ENCODE measurements at regions not wholly inside any gene's neighbourhood (a gene's known extent, or its start where the extent isn't known, plus 50 kb on each side); places are given as distances from the start of the nearest gene placed in this dataset.

DNA sequence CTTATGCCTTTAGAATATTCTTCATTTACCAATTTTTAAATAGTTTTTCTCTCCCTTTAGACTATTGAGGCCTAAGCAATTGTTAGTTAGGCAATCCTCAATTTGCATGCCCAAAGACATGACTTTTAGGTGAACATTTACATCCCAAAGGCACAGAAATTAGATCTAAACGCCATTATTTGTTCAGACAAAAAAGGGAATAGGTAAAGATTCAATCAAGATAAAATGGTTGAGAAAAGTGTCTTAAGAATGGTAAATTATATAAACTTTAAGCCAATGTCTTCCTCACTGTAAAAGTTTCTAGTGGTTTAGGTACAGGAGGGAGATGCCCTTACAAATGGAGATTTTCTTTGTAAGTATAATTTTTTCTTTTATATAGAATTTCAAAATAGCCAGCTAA, 50.2 kb upstream of the MME start:
- no peak overlapping the region for H4K8ac ChIP-seq (ENCODE audit: low read depth, low read length)
- no peak overlapping the region for H2BK15ac ChIP-seq (replicated peaks; ENCODE audit: low read depth)
- no CpG with 5 or more reads among the region's 1 CpG for WGBS (ENCODE audit: extremely low coverage, insufficient coverage, low lambda C conversion rate)
- H3K27ac ChIP-seq (ENCODE audit: low read depth, low read length) = no peak overlapping the region
- H3K79me2 ChIP-seq (ENCODE audit: control insufficient read depth, insufficient read depth, low read length) = no peaks in the 10 kb centered on the region
- no peak overlapping the region for H3K4ac ChIP-seq (ENCODE audit: low read depth, low read length)
- no peaks in the 10 kb centered on the region for H3K79me1 ChIP-seq (ENCODE audit: low read length)
- no peak overlapping the region for H2BK120ac ChIP-seq (ENCODE audit: low read depth, low read length)
- no peak overlapping the region for H4K5ac ChIP-seq (ENCODE audit: low read length)
- H3K23ac ChIP-seq (ENCODE audit: low read length) = no peak overlapping the region
- no peak overlapping the region for H3K9ac ChIP-seq (ENCODE audit: low read length)
- no peak overlapping the region for H2AK5ac ChIP-seq (ENCODE audit: low read length)
- no peaks in the 10 kb centered on the region for H3K36me3 ChIP-seq (ENCODE audit: control insufficient read depth, insufficient read depth, low read length)
- no peak overlapping the region for H3K18ac ChIP-seq (ENCODE audit: low read length)
- H3K56ac ChIP-seq (ENCODE audit: low read length) = no peak overlapping the region
- H3K4me3 ChIP-seq (ENCODE audit: low read length) = no peak overlapping the region
- no peaks in the 10 kb centered on the region for H3K27me3 ChIP-seq (ENCODE audit: insufficient read depth, low read length, poor library complexity)
- DNase-seq = no peak
- H2BK5ac ChIP-seq (ENCODE audit: low read length) = no peak overlapping the region
- H3K4me2 ChIP-seq (ENCODE audit: low read length) = no peak overlapping the region
- H3K4me1 ChIP-seq (ENCODE audit: control insufficient read depth, low read depth, low read length) = no peaks in the 10 kb centered on the region

DNA sequence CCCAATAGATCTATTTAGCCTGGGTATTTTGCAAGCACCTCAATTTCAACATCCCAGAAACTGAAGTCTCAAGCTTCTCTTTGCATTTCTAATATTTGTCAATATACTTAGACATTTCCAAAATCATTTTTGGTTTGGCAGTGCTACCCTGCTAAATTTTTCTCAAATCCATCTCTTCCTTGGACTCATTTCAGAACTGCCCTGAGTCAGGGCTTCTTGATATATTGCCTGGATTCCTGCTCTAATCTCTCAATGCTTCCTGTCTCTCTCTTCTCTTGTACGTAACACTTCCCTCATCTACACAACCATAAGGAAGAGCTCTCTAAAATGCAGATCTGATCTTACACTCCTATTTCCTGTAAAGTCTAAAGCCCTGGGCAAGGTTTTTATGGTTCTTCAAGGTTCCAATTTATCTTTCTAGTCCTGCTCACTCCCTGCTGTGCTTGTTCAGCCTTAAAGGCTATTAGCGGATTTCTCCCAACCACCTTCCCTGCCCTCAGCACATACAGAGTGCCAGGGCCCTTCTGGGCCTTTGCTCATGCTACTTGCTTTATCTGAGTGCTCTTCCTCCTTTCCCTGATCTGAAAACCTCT, 53.0 kb upstream of the MME start:
- Histone ChIP-seq H3K4me1 (ENCODE audit: control insufficient read depth, low read depth, low read length) (no peaks in the 10 kb centered on the region), H3K9ac (ENCODE audit: low read length) (no peak overlapping the region), H3K79me1 (ENCODE audit: low read length) (no peaks in the 10 kb centered on the region), H3K27ac (ENCODE audit: low read depth, low read length) (no peak overlapping the region), H4K8ac (ENCODE audit: low read depth, low read length) (no peak overlapping the region), H2BK5ac (ENCODE audit: low read length) (no peak overlapping the region), H3K4ac (ENCODE audit: low read depth, low read length) (no peak overlapping the region), H3K23ac (ENCODE audit: low read length) (no peak overlapping the region), H3K56ac (ENCODE audit: low read length) (no peak overlapping the region), H2AK5ac (ENCODE audit: low read length) (no peak overlapping the region), H3K18ac (ENCODE audit: low read length) (no peak overlapping the region), H3K79me2 (ENCODE audit: control insufficient read depth, insufficient read depth, low read length) (no peaks in the 10 kb centered on the region), H3K36me3 (ENCODE audit: control insufficient read depth, insufficient read depth, low read length) (no peaks in the 10 kb centered on the region), H3K4me3 (ENCODE audit: low read length) (no peak overlapping the region), H3K4me2 (ENCODE audit: low read length) (no peak overlapping the region), H2BK120ac (ENCODE audit: low read depth, low read length) (no peak overlapping the region), H4K5ac (ENCODE audit: low read length) (no peak overlapping the region), H3K27me3 (ENCODE audit: insufficient read depth, low read length, poor library complexity) (no peaks in the 10 kb centered on the region), H2BK15ac (replicated peaks; ENCODE audit: low read depth) (no peak overlapping the region)
- no CpG with 5 or more reads among the region's 2 CpGs for WGBS (ENCODE audit: extremely low coverage, insufficient coverage, low lambda C conversion rate)
- peak; percentile 54 for DNase-seq

DNA sequence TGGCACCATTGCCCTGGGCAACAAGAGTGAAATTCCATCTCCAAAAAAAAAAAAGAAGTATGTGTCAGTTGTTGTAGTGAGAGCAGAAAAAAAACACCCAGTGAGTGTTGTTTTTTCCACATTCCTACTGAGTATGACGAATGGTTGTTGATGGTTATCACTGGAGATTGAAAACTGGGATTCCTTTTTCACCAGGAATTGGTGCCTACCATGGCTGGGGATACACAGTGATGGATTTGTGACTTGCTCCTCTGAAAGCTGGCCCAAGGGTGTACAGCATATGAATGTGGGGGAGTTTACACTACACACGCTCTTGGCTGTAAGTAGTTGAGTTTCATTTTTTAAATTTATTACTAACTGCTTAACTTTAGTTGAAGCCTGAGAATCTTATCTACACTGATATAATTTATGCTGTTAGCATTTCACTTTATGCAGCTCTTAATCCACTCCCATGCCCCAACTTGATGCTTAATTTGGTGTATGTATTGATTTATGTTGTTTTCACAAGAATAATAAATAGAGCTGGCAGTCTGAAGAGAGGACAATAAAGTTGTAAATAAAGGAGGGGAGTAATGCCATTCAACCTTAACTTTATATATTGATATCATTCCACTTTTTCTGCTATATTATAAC, 56.0 kb upstream of the MME start:
- Histone ChIP-seq H3K79me2 (ENCODE audit: control insufficient read depth, insufficient read depth, low read length) (no peaks in the 10 kb centered on the region), H3K9ac (ENCODE audit: low read length) (no peak overlapping the region), H4K8ac (ENCODE audit: low read depth, low read length) (no peak overlapping the region), H3K4me1 (ENCODE audit: control insufficient read depth, low read depth, low read length) (no peaks in the 10 kb centered on the region), H3K4me2 (ENCODE audit: low read length) (no peak overlapping the region), H3K18ac (ENCODE audit: low read length) (no peak overlapping the region), H2BK5ac (ENCODE audit: low read length) (no peak overlapping the region), H3K4ac (ENCODE audit: low read depth, low read length) (no peak overlapping the region), H2BK15ac (replicated peaks; ENCODE audit: low read depth) (no peak overlapping the region), H3K27me3 (ENCODE audit: insufficient read depth, low read length, poor library complexity) (no peaks in the 10 kb centered on the region), H3K4me3 (ENCODE audit: low read length) (no peak overlapping the region), H3K56ac (ENCODE audit: low read length) (no peak overlapping the region), H3K23ac (ENCODE audit: low read length) (no peak overlapping the region), H2AK5ac (ENCODE audit: low read length) (no peak overlapping the region), H4K5ac (ENCODE audit: low read length) (no peak overlapping the region), H3K27ac (ENCODE audit: low read depth, low read length) (no peak overlapping the region), H3K79me1 (ENCODE audit: low read length) (no peaks in the 10 kb centered on the region), H3K36me3 (ENCODE audit: control insufficient read depth, insufficient read depth, low read length) (no peaks in the 10 kb centered on the region), H2BK120ac (ENCODE audit: low read depth, low read length) (peak overlapping the region; percentile 45)
- WGBS (ENCODE audit: extremely low coverage, insufficient coverage, low lambda C conversion rate) = no CpG with 5 or more reads among the region's 2 CpGs
- peak; percentile 26 for DNase-seq

DNA sequence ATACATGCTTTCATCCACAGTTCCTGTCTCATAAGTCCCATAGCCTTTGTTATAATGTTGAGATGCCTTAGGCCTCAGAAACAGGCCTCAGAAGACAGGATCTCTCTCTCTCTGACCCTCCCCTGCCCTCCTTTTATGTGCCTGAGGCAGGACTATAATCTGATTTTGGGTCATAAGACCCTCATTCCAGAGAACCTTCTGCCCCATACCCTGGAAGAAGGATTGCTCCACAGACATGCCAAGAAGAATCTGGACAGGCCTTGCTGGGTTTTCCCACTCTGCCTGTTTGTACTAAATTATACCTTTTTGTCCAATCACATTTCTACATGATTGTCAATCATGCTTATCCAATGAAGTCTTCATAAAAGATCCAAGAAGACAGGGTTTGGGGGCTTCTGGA, 57.2 kb upstream of the MME start:
- Histone ChIP-seq H3K27ac (ENCODE audit: low read depth, low read length) (no peak overlapping the region), H3K79me1 (ENCODE audit: low read length) (no peaks in the 10 kb centered on the region), H3K36me3 (ENCODE audit: control insufficient read depth, insufficient read depth, low read length) (no peaks in the 10 kb centered on the region), H2BK120ac (ENCODE audit: low read depth, low read length) (no peak overlapping the region), H2BK15ac (replicated peaks; ENCODE audit: low read depth) (no peak overlapping the region), H3K23ac (ENCODE audit: low read length) (no peak overlapping the region), H3K56ac (ENCODE audit: low read length) (no peak overlapping the region), H3K4me3 (ENCODE audit: low read length) (no peak overlapping the region), H3K18ac (ENCODE audit: low read length) (no peak overlapping the region), H4K8ac (ENCODE audit: low read depth, low read length) (no peak overlapping the region), H3K4me2 (ENCODE audit: low read length) (no peak overlapping the region), H2AK5ac (ENCODE audit: low read length) (no peak overlapping the region), H3K9ac (ENCODE audit: low read length) (no peak overlapping the region), H4K5ac (ENCODE audit: low read length) (no peak overlapping the region), H3K27me3 (ENCODE audit: insufficient read depth, low read length, poor library complexity) (no peaks in the 10 kb centered on the region), H2BK5ac (ENCODE audit: low read length) (no peak overlapping the region), H3K4ac (ENCODE audit: low read depth, low read length) (peak overlapping the region; percentile 36), H3K4me1 (ENCODE audit: control insufficient read depth, low read depth, low read length) (peaks cover 3% of the 10 kb centered on the region), H3K79me2 (ENCODE audit: control insufficient read depth, insufficient read depth, low read length) (no peaks in the 10 kb centered on the region)
- no peak for DNase-seq

DNA sequence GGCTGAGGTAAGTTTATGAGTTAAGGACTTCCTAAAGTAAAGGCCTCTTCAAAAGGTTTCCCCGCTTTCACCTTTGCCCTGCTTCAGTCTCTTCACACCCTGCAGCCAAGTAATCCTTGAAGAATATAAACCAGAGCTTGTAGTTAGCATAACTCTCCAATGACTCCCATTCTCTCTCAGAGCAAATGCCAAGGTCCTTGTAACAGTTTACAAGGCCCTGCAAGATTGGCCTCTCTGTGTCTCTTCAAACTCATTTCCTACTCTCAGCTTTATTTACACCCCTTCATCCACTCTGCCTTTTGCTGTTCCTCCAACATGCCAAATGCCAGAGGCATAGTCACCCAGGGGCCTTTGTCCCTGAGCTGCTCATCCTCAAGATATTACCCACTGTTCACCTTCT, 60.5 kb upstream of the MME start:
- Histone ChIP-seq H3K4me2 (ENCODE audit: low read length) (no peak overlapping the region), H2AK5ac (ENCODE audit: low read length) (no peak overlapping the region), H3K56ac (ENCODE audit: low read length) (no peak overlapping the region), H3K9ac (ENCODE audit: low read length) (no peak overlapping the region), H3K27me3 (ENCODE audit: insufficient read depth, low read length, poor library complexity) (no peaks in the 10 kb centered on the region), H2BK15ac (replicated peaks; ENCODE audit: low read depth) (no peak overlapping the region), H3K79me2 (ENCODE audit: control insufficient read depth, insufficient read depth, low read length) (no peaks in the 10 kb centered on the region), H3K4ac (ENCODE audit: low read depth, low read length) (no peak overlapping the region), H3K18ac (ENCODE audit: low read length) (no peak overlapping the region), H2BK120ac (ENCODE audit: low read depth, low read length) (no peak overlapping the region), H4K8ac (ENCODE audit: low read depth, low read length) (no peak overlapping the region), H4K5ac (ENCODE audit: low read length) (no peak overlapping the region), H2BK5ac (ENCODE audit: low read length) (no peak overlapping the region), H3K23ac (ENCODE audit: low read length) (no peak overlapping the region), H3K4me1 (ENCODE audit: control insufficient read depth, low read depth, low read length) (peaks cover 3% of the 10 kb centered on the region), H3K36me3 (ENCODE audit: control insufficient read depth, insufficient read depth, low read length) (no peaks in the 10 kb centered on the region), H3K27ac (ENCODE audit: low read depth, low read length) (no peak overlapping the region), H3K79me1 (ENCODE audit: low read length) (no peaks in the 10 kb centered on the region), H3K4me3 (ENCODE audit: low read length) (no peak overlapping the region)
- WGBS (ENCODE audit: extremely low coverage, insufficient coverage, low lambda C conversion rate) = no CpG with 5 or more reads among the region's 1 CpG
- DNase-seq = peak; percentile 82
